ENCODE measurements at regions not wholly inside any gene's neighbourhood (a gene's known extent, or its start where the extent isn't known, plus 50 kb on each side); places are given as distances from the start of the nearest gene placed in this dataset.

- no peak for DNase-seq
Measured at GRCh38 chr12:110998165-110998564, 77.8 kb upstream of the MYL2 start.

GRCh38 chr12:110996415-110996814, 76.0 kb upstream of the MYL2 start:
- no peak for DNase-seq

GRCh38 chr12:110995615-110996014, 75.2 kb upstream of the MYL2 start:
- DNase-seq = no peak

- DNase-seq = no peak
Measured at GRCh38 chr12:110995016-110995415, 74.6 kb upstream of the MYL2 start.

- no peak for DNase-seq
Measured at GRCh38 chr12:110993434-110993833, 73.1 kb upstream of the MYL2 start.

- no peak for DNase-seq
Measured at GRCh38 chr12:110992909-110993308, 72.5 kb upstream of the MYL2 start.

- DNase-seq = no peak
Measured at GRCh38 chr12:110983811-110984210, 63.4 kb upstream of the MYL2 start.

GRCh38 chr12:110972866-110973265, 52.5 kb upstream of the MYL2 start:
- no peak for DNase-seq

GRCh38 chr12:110971936-110972335, 51.6 kb upstream of the MYL2 start:
- DNase-seq = no peak

GRCh38 chr12:110971189-110971920, 51.0 kb upstream of the MYL2 start:
- no peak for DNase-seq
